ENCODE measurements at regions not wholly inside any gene's neighbourhood (a gene's known extent, or its start where the extent isn't known, plus 50 kb on each side); places are given as distances from the start of the nearest gene placed in this dataset.

- H3K9ac ChIP-seq (ENCODE audit: low read length in 5 of 5): no peak overlapping the region
- peaks cover 0 to 3% (median 0%) of the 10 kb centered on the region in 5 donors for H3K4me1 ChIP-seq (ENCODE audit: control insufficient read depth in 5 of 5, insufficient read depth in 5 of 5, low read length in 5 of 5)
- H3K4me3 ChIP-seq (ENCODE audit: low read depth in 1 of 5, low read length in 5 of 5): no peak overlapping the region
- H3K27me3 ChIP-seq (ENCODE audit: control insufficient read depth in 5 of 5, insufficient read depth in 4 of 5, low read length in 5 of 5): no peaks in the 10 kb centered on the region
- no peaks in the 10 kb centered on the region for H3K9me3 ChIP-seq (ENCODE audit: control insufficient read depth in 5 of 5, low read length in 5 of 5)
- no peaks in the 10 kb centered on the region for H3K36me3 ChIP-seq (ENCODE audit: control insufficient read depth in 5 of 5, insufficient read depth in 5 of 5, low read length in 5 of 5)
- H3K27ac ChIP-seq (ENCODE audit: low read depth, low read length): no peak overlapping the region
Observed at GRCh38 chr2:198494931-198495330, 690.5 kb downstream of the PLCL1 start.

- Histone ChIP-seq H3K4me1 (ENCODE audit: control insufficient read depth in 5 of 5, insufficient read depth in 5 of 5, low read length in 5 of 5) (no peaks in the 10 kb centered on the region), H3K9ac (ENCODE audit: low read length in 5 of 5) (no peak overlapping the region), H3K27me3 (ENCODE audit: control insufficient read depth in 5 of 5, insufficient read depth in 4 of 5, low read length in 5 of 5) (no peaks in the 10 kb centered on the region), H3K27ac (ENCODE audit: low read depth, low read length) (no peak overlapping the region), H3K4me3 (ENCODE audit: low read depth in 1 of 5, low read length in 5 of 5) (no peak overlapping the region), H3K9me3 (ENCODE audit: control insufficient read depth in 5 of 5, low read length in 5 of 5) (no peaks in the 10 kb centered on the region), H3K36me3 (ENCODE audit: control insufficient read depth in 5 of 5, insufficient read depth in 5 of 5, low read length in 5 of 5) (no peaks in the 10 kb centered on the region)
Observed at GRCh38 chr2:198490748-198491147, 686.4 kb downstream of the PLCL1 start.

- Histone ChIP-seq H3K27me3 (ENCODE audit: control insufficient read depth in 5 of 5, insufficient read depth in 4 of 5, low read length in 5 of 5) (no peaks in the 10 kb centered on the region), H3K9me3 (ENCODE audit: control insufficient read depth in 5 of 5, low read length in 5 of 5) (no peaks in the 10 kb centered on the region), H3K27ac (ENCODE audit: low read depth, low read length) (no peak overlapping the region), H3K9ac (ENCODE audit: low read length in 5 of 5) (no peak overlapping the region), H3K4me3 (ENCODE audit: low read depth in 1 of 5, low read length in 5 of 5) (no peak overlapping the region), H3K4me1 (ENCODE audit: control insufficient read depth in 5 of 5, insufficient read depth in 5 of 5, low read length in 5 of 5) (no peaks in the 10 kb centered on the region), H3K36me3 (ENCODE audit: control insufficient read depth in 5 of 5, insufficient read depth in 5 of 5, low read length in 5 of 5) (no peaks in the 10 kb centered on the region)
Observed at GRCh38 chr2:198488964-198489363, 684.6 kb downstream of the PLCL1 start.

- Histone ChIP-seq H3K4me3 (ENCODE audit: low read depth in 1 of 5, low read length in 5 of 5) (no peak overlapping the region), H3K9me3 (ENCODE audit: control insufficient read depth in 5 of 5, low read length in 5 of 5) (no peaks in the 10 kb centered on the region), H3K36me3 (ENCODE audit: control insufficient read depth in 5 of 5, insufficient read depth in 5 of 5, low read length in 5 of 5) (no peaks in the 10 kb centered on the region), H3K27ac (ENCODE audit: low read depth, low read length) (no peak overlapping the region), H3K4me1 (ENCODE audit: control insufficient read depth in 5 of 5, insufficient read depth in 5 of 5, low read length in 5 of 5) (no peaks in the 10 kb centered on the region), H3K9ac (ENCODE audit: low read length in 5 of 5) (no peak overlapping the region), H3K27me3 (ENCODE audit: control insufficient read depth in 5 of 5, insufficient read depth in 4 of 5, low read length in 5 of 5) (no peaks in the 10 kb centered on the region)
Observed at GRCh38 chr2:198483051-198483450, 678.7 kb downstream of the PLCL1 start.

GRCh38 chr2:198479065-198479464, 674.7 kb downstream of the PLCL1 start:
- no peaks in the 10 kb centered on the region for H3K27me3 ChIP-seq (ENCODE audit: control insufficient read depth in 5 of 5, insufficient read depth in 4 of 5, low read length in 5 of 5)
- H3K36me3 ChIP-seq (ENCODE audit: control insufficient read depth in 5 of 5, insufficient read depth in 5 of 5, low read length in 5 of 5): no peaks in the 10 kb centered on the region

GRCh38 chr2:198478361-198478760, 674.0 kb downstream of the PLCL1 start:
- Histone ChIP-seq H3K27me3 (ENCODE audit: control insufficient read depth in 5 of 5, insufficient read depth in 4 of 5, low read length in 5 of 5) (no peaks in the 10 kb centered on the region), H3K36me3 (ENCODE audit: control insufficient read depth in 5 of 5, insufficient read depth in 5 of 5, low read length in 5 of 5) (no peaks in the 10 kb centered on the region), H3K4me1 (ENCODE audit: control insufficient read depth in 5 of 5, insufficient read depth in 5 of 5, low read length in 5 of 5) (no peaks in the 10 kb centered on the region), H3K27ac (ENCODE audit: low read depth, low read length) (no peak overlapping the region), H3K9me3 (ENCODE audit: control insufficient read depth in 5 of 5, low read length in 5 of 5) (no peaks in the 10 kb centered on the region), H3K9ac (ENCODE audit: low read length in 5 of 5) (no peak overlapping the region), H3K4me3 (ENCODE audit: low read depth in 1 of 5, low read length in 5 of 5) (no peak overlapping the region)

More at GRCh38 chr2:198479065-198479464, 674.7 kb downstream of the PLCL1 start:
- Histone ChIP-seq H3K4me3 (ENCODE audit: low read depth in 1 of 5, low read length in 5 of 5) (no peak overlapping the region), H3K9me3 (ENCODE audit: control insufficient read depth in 5 of 5, low read length in 5 of 5) (no peaks in the 10 kb centered on the region), H3K27ac (ENCODE audit: low read depth, low read length) (no peak overlapping the region), H3K4me1 (ENCODE audit: control insufficient read depth in 5 of 5, insufficient read depth in 5 of 5, low read length in 5 of 5) (no peaks in the 10 kb centered on the region), H3K9ac (ENCODE audit: low read length in 5 of 5) (no peak overlapping the region)

- Histone ChIP-seq H3K36me3 (ENCODE audit: control insufficient read depth in 5 of 5, insufficient read depth in 5 of 5, low read length in 5 of 5) (no peaks in the 10 kb centered on the region), H3K9ac (ENCODE audit: low read length in 5 of 5) (no peak overlapping the region)
Observed at GRCh38 chr2:198476007-198476406, 671.6 kb downstream of the PLCL1 start.

GRCh38 chr2:198471291-198471690, 666.9 kb downstream of the PLCL1 start:
- H3K4me1 ChIP-seq (ENCODE audit: control insufficient read depth in 5 of 5, insufficient read depth in 5 of 5, low read length in 5 of 5): no peaks in the 10 kb centered on the region
- H3K9ac ChIP-seq (ENCODE audit: low read length in 5 of 5): no peak overlapping the region
- no peak overlapping the region for H3K4me3 ChIP-seq (ENCODE audit: low read depth in 1 of 5, low read length in 5 of 5)

More at GRCh38 chr2:198476007-198476406, 671.6 kb downstream of the PLCL1 start:
- H3K27ac ChIP-seq (ENCODE audit: low read depth, low read length): no peak overlapping the region
- H3K4me3 ChIP-seq (ENCODE audit: low read depth in 1 of 5, low read length in 5 of 5): no peak overlapping the region
- no peaks in the 10 kb centered on the region for H3K4me1 ChIP-seq (ENCODE audit: control insufficient read depth in 5 of 5, insufficient read depth in 5 of 5, low read length in 5 of 5)
- no peaks in the 10 kb centered on the region for H3K9me3 ChIP-seq (ENCODE audit: control insufficient read depth in 5 of 5, low read length in 5 of 5)
- H3K27me3 ChIP-seq (ENCODE audit: control insufficient read depth in 5 of 5, insufficient read depth in 4 of 5, low read length in 5 of 5): no peaks in the 10 kb centered on the region

GRCh38 chr2:198468136-198468535, 663.7 kb downstream of the PLCL1 start:
- Histone ChIP-seq H3K4me1 (ENCODE audit: control insufficient read depth in 5 of 5, insufficient read depth in 5 of 5, low read length in 5 of 5) (no peaks in the 10 kb centered on the region), H3K9me3 (ENCODE audit: control insufficient read depth in 5 of 5, low read length in 5 of 5) (peaks cover 0 to 3% (median 0%) of the 10 kb centered on the region in 5 donors), H3K36me3 (ENCODE audit: control insufficient read depth in 5 of 5, insufficient read depth in 5 of 5, low read length in 5 of 5) (no peaks in the 10 kb centered on the region), H3K27ac (ENCODE audit: low read depth, low read length) (no peak overlapping the region), H3K4me3 (ENCODE audit: low read depth in 1 of 5, low read length in 5 of 5) (no peak overlapping the region), H3K27me3 (ENCODE audit: control insufficient read depth in 5 of 5, insufficient read depth in 4 of 5, low read length in 5 of 5) (no peaks in the 10 kb centered on the region), H3K9ac (ENCODE audit: low read length in 5 of 5) (no peak overlapping the region)

More at GRCh38 chr2:198471291-198471690, 666.9 kb downstream of the PLCL1 start:
- Histone ChIP-seq H3K27me3 (ENCODE audit: control insufficient read depth in 5 of 5, insufficient read depth in 4 of 5, low read length in 5 of 5) (no peaks in the 10 kb centered on the region), H3K36me3 (ENCODE audit: control insufficient read depth in 5 of 5, insufficient read depth in 5 of 5, low read length in 5 of 5) (no peaks in the 10 kb centered on the region), H3K27ac (ENCODE audit: low read depth, low read length) (no peak overlapping the region), H3K9me3 (ENCODE audit: control insufficient read depth in 5 of 5, low read length in 5 of 5) (peaks cover 0 to 3% (median 0%) of the 10 kb centered on the region in 5 donors)

- Histone ChIP-seq H3K27ac (ENCODE audit: low read depth, low read length) (no peak overlapping the region), H3K9me3 (ENCODE audit: control insufficient read depth in 5 of 5, low read length in 5 of 5) (peaks cover 0 to 3% (median 0%) of the 10 kb centered on the region in 5 donors), H3K9ac (ENCODE audit: low read length in 5 of 5) (no peak overlapping the region), H3K27me3 (ENCODE audit: control insufficient read depth in 5 of 5, insufficient read depth in 4 of 5, low read length in 5 of 5) (no peaks in the 10 kb centered on the region), H3K4me1 (ENCODE audit: control insufficient read depth in 5 of 5, insufficient read depth in 5 of 5, low read length in 5 of 5) (no peaks in the 10 kb centered on the region), H3K36me3 (ENCODE audit: control insufficient read depth in 5 of 5, insufficient read depth in 5 of 5, low read length in 5 of 5) (no peaks in the 10 kb centered on the region), H3K4me3 (ENCODE audit: low read depth in 1 of 5, low read length in 5 of 5) (no peak overlapping the region)
Observed at GRCh38 chr2:198465970-198466369, 661.6 kb downstream of the PLCL1 start.

- Histone ChIP-seq H3K4me1 (ENCODE audit: control insufficient read depth in 5 of 5, insufficient read depth in 5 of 5, low read length in 5 of 5) (no peaks in the 10 kb centered on the region), H3K36me3 (ENCODE audit: control insufficient read depth in 5 of 5, insufficient read depth in 5 of 5, low read length in 5 of 5) (no peaks in the 10 kb centered on the region), H3K27ac (ENCODE audit: low read depth, low read length) (no peak overlapping the region), H3K9me3 (ENCODE audit: control insufficient read depth in 5 of 5, low read length in 5 of 5) (no peaks in the 10 kb centered on the region), H3K27me3 (ENCODE audit: control insufficient read depth in 5 of 5, insufficient read depth in 4 of 5, low read length in 5 of 5) (no peaks in the 10 kb centered on the region), H3K4me3 (ENCODE audit: low read depth in 1 of 5, low read length in 5 of 5) (no peak overlapping the region), H3K9ac (ENCODE audit: low read length in 5 of 5) (no peak overlapping the region)
Observed at GRCh38 chr2:198456418-198456817, 652.0 kb downstream of the PLCL1 start.
